ENCODE measurements at regions not wholly inside any gene's neighbourhood (a gene's known extent, or its start where the extent isn't known, plus 50 kb on each side); places are given as distances from the start of the nearest gene placed in this dataset.

DNA sequence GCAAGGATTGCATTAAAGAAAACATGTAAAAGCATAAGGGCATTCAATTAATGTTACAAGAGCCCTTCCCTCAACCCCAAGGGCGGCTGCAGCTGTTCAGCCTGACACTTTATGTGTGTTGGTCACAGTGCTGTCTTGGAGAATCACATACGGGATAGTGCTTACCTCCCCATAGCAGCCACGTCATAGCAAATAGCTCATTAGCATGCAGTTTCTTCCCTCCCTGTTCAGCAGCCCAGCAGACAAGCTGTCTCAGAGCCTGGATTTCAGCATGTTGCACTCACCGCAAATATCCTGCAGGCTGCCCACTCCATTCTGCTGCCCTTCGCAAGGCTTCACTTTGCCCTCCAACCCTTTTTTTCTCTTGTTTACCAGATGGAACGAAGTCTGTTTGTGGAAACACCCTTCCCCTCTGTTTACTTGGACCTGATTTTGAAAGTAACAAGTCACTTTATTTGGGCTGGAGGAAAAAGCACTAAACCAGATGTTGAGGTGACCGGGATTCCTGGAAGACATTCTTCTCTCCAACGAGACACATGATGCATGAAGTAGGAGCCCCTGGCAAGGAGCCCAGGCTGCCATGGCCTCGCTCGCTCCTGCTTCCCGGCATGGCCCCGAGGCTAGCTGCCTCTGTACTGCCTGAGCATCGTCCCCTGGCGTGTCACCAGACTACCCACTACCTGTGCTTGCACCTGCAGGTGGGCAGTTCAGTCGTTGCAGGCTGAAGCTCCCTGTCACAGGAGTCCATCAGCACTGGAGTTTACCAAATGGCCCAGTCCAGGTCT is 151.6 kb upstream of the GMDS start:
- TF ChIP-seq, protein P1, sequence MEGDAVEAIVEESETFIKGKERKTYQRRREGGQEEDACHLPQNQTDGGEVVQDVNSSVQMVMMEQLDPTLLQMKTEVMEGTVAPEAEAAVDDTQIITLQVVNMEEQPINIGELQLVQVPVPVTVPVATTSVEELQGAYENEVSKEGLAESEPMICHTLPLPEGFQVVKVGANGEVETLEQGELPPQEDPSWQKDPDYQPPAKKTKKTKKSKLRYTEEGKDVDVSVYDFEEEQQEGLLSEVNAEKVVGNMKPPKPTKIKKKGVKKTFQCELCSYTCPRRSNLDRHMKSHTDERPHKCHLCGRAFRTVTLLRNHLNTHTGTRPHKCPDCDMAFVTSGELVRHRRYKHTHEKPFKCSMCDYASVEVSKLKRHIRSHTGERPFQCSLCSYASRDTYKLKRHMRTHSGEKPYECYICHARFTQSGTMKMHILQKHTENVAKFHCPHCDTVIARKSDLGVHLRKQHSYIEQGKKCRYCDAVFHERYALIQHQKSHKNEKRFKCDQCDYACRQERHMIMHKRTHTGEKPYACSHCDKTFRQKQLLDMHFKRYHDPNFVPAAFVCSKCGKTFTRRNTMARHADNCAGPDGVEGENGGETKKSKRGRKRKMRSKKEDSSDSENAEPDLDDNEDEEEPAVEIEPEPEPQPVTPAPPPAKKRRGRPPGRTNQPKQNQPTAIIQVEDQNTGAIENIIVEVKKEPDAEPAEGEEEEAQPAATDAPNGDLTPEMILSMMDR (IDR thresholded peaks at IDR 0.05) = no peak
- TF ChIP-seq POLR2A (IDR thresholded peaks at IDR 0.05) = no peak
